ENCODE measurements at regions not wholly inside any gene's neighbourhood (a gene's known extent, or its start where the extent isn't known, plus 50 kb on each side); places are given as distances from the start of the nearest gene placed in this dataset.

DNA sequence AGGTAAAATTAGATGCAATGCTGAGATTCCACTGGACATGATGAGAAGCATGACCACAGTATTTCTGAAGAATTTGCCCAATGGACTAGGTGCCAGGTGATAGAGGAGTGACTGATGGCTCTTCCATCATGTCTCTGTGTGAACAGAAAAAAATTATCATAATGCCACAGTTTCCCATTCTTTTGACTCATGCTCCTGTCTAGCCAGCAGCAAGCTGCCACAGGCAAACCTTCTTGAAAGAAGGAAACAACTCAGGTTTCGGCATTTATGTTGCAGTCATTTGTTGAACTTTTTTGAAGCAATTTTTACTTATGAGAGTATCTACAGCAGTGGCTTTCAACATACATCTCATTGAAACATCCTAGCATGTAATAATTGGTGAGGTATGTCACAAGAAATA lies 284.8 kb upstream of the CD180 start:
- TF ChIP-seq, protein P1, sequence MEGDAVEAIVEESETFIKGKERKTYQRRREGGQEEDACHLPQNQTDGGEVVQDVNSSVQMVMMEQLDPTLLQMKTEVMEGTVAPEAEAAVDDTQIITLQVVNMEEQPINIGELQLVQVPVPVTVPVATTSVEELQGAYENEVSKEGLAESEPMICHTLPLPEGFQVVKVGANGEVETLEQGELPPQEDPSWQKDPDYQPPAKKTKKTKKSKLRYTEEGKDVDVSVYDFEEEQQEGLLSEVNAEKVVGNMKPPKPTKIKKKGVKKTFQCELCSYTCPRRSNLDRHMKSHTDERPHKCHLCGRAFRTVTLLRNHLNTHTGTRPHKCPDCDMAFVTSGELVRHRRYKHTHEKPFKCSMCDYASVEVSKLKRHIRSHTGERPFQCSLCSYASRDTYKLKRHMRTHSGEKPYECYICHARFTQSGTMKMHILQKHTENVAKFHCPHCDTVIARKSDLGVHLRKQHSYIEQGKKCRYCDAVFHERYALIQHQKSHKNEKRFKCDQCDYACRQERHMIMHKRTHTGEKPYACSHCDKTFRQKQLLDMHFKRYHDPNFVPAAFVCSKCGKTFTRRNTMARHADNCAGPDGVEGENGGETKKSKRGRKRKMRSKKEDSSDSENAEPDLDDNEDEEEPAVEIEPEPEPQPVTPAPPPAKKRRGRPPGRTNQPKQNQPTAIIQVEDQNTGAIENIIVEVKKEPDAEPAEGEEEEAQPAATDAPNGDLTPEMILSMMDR (IDR thresholded peaks at IDR 0.05; ENCODE audit: insufficient read depth, low read depth, low read length) = no peak
- no peak for TF ChIP-seq EZH2 (IDR thresholded peaks at IDR 0.05; ENCODE audit: insufficient read depth, low read length)

Data from astrocyte (in vitro differentiated cells and primary cell).